DOHH2 (cell line): ENCODE measurements at regions not wholly inside any gene's neighbourhood (a gene's known extent, or its start where the extent isn't known, plus 50 kb on each side); places are given as distances from the start of the nearest gene placed in this dataset.

Experiments
- H3F3A ChIP-seq: fragments of 200-600 bp; sonication (generic), shearing (Covaris generic); 2 replicates; pipeline ENCODE4 v1.6.0; 2016; ENCODE audit warnings: antibody characterized with exemption, mild to moderate bottlenecking; ENCODE audit not compliant: control insufficient read depth, insufficient read depth
- H3K27ac ChIP-seq: fragments of 200-600 bp; sonication (generic); 2 replicates; pipeline ENCODE4 v1.5.1; 2014; ENCODE audit warnings: low read depth, mild to moderate bottlenecking, low read length, moderate library complexity
- H3K27me3 ChIP-seq: fragments of 200-600 bp; sonication (generic); 2 replicates; pipeline ENCODE4 v1.6.1; 2014; ENCODE audit warnings: mild to moderate bottlenecking, low read length, mixed read lengths; ENCODE audit not compliant: control insufficient read depth
- H3K36me3 ChIP-seq: fragments of 200-600 bp; sonication (generic); 2 replicates; pipeline ENCODE4 v1.6.1; 2014; ENCODE audit warnings: mild to moderate bottlenecking, low read length, moderate library complexity, mixed read lengths; ENCODE audit not compliant: control insufficient read depth
- H3K4me1 ChIP-seq: fragments of 200-600 bp; sonication (generic); 2 replicates; pipeline ENCODE4 v1.6.1; 2014; ENCODE audit warnings: mild to moderate bottlenecking, low read length, mixed read lengths; ENCODE audit not compliant: control insufficient read depth
- H3K4me2 ChIP-seq: fragments of 200-600 bp; sonication (generic); 2 replicates; pipeline ENCODE4 v1.6.0; 2014; ENCODE audit warnings: mild to moderate bottlenecking, low read length, moderate library complexity
- H3K4me3 ChIP-seq: fragments of 200-600 bp; sonication (generic); 2 replicates; pipeline ENCODE4 v1.5.1; 2014; ENCODE audit warnings: mild to moderate bottlenecking, low read length, mixed read lengths
- H3K79me2 ChIP-seq: fragments of 200-600 bp; sonication (generic); 2 replicates; pipeline ENCODE4 v1.6.1; 2014; ENCODE audit warnings: mild to moderate bottlenecking, low read length, mixed read lengths; ENCODE audit not compliant: control insufficient read depth
- H3K9me2 ChIP-seq: fragments of 200-600 bp; sonication (generic); replicated peaks from 2 replicates; pipeline ENCODE4 v1.6.1; 2014; ENCODE audit warnings: mild to moderate bottlenecking, low read length, mixed read lengths; ENCODE audit not compliant: control insufficient read depth
- H3K9me3 ChIP-seq: fragments of 200-600 bp; sonication (generic); 2 replicates; pipeline ENCODE4 v1.6.1; 2014; ENCODE audit warnings: antibody characterized with exemption, low read length, mixed read lengths; ENCODE audit not compliant: control insufficient read depth, insufficient read depth
- H4K20me1 ChIP-seq: fragments of 200-600 bp; sonication (generic); 2 replicates; pipeline ENCODE4 v1.6.0; 2014; ENCODE audit warnings: low read depth, mild to moderate bottlenecking, antibody characterized with exemption, low read length, moderate library complexity; ENCODE audit not compliant: control insufficient read depth, insufficient read depth
- EZH2phosphoT487 ChIP-seq: fragments of 200-600 bp; sonication (generic); IDR thresholded peaks from 2 replicates; pipeline ENCODE4 v1.6.1; 2017; ENCODE audit warnings: borderline replicate concordance, mild to moderate bottlenecking, antibody characterized with exemption, low read length, moderate library complexity, mixed read lengths
- TF ChIP-seq, protein P1 (sequence below): fragments of 200-600 bp; sonication (generic); IDR thresholded peaks from one replicate; pipeline ENCODE4 v1.5.1; 2014; ENCODE audit warnings: antibody characterized with exemption, mild to moderate bottlenecking, low read depth, low read length; ENCODE audit not compliant: poor library complexity, severe bottlenecking

DNA sequence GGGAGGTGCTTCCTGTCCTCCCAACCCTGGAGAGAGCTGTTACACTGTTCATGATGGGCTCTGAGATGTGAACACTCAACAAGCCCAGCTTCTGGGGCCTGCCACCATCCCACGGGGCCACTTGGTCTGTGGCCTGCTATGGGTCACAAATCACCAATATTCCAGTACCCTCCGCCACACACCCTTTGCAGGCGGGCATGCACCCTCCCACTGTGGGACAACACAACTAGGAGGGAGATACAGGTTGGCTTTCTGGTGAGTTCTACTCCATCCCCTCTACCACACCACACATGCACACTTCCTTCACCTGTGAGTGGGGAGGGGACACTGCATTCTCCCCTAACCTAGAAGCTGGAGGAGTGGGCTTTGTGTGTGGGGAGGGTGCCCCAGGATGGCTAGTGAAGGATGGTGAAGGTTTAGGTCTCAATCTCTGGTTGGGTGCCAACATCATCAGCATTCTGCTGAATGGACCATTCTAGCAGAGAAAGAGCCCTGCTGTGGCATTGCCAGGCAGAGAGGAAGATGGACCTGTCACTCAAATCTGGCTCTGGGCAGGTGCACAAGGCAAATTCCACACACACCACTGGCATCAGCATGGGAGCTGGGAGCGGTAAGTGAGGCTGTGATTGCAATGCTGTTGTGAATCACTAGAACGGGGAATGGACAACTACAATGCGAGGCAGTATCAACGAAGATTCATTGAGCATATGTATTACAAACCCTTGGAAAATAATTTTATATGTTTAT is 175.1 kb downstream of the THBS2 start:
- Histone ChIP-seq H3K36me3 (no peaks in the 10 kb centered on the region), H3K4me2 (no peak overlapping the region), H3K27ac (no peak overlapping the region), H3K4me3 (no peak overlapping the region), H3F3A (no peaks in the 10 kb centered on the region), H3K9me2 (no peaks in the 10 kb centered on the region), H3K4me1 (no peaks in the 10 kb centered on the region), H3K79me2 (no peaks in the 10 kb centered on the region), H3K27me3 (no peaks in the 10 kb centered on the region), H3K9me3 (no peaks in the 10 kb centered on the region), H4K20me1 (no peaks in the 10 kb centered on the region)
- TF ChIP-seq, protein P1, sequence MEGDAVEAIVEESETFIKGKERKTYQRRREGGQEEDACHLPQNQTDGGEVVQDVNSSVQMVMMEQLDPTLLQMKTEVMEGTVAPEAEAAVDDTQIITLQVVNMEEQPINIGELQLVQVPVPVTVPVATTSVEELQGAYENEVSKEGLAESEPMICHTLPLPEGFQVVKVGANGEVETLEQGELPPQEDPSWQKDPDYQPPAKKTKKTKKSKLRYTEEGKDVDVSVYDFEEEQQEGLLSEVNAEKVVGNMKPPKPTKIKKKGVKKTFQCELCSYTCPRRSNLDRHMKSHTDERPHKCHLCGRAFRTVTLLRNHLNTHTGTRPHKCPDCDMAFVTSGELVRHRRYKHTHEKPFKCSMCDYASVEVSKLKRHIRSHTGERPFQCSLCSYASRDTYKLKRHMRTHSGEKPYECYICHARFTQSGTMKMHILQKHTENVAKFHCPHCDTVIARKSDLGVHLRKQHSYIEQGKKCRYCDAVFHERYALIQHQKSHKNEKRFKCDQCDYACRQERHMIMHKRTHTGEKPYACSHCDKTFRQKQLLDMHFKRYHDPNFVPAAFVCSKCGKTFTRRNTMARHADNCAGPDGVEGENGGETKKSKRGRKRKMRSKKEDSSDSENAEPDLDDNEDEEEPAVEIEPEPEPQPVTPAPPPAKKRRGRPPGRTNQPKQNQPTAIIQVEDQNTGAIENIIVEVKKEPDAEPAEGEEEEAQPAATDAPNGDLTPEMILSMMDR = no peak
- no peak for TF ChIP-seq EZH2phosphoT487

DNA sequence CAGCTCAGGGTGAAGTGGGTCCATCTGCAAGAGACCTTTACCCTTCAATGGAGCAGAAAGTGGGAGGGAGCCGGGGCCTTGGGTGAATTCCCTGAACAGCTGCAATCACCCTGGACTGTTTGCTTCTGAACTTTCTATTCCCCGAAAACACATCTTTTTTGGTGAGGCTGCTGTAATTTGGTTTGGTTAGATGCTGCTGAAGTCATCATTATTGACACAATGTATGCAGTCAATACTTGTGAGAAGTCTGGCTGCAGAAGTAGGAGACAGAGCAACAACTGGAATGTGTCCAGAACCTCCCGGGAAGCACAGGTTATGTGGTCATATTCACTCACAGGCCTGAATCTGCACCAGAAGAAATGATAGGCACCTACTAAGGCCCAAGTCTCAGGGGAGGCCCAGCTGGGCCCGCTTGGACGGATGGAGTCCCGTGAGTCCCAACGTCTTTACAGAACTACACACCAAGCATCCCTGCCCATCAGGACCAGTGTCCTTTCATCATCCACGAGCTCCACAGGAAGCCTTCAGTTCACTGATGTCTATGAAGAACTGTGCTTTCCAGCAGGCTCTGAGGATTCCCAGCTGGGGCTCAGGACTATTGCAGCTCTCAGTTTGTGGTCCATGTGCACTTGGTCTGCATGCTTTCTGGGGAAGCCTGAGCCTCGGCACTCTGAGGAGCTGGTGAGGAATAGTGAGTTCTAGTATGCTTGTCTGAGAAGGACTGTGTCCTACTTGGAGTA is 177.6 kb downstream of the THBS2 start:
- Histone ChIP-seq H3K4me2 (no peak overlapping the region), H4K20me1 (no peaks in the 10 kb centered on the region), H3K27ac (no peak overlapping the region), H3K4me3 (no peak overlapping the region), H3F3A (no peaks in the 10 kb centered on the region), H3K9me3 (no peaks in the 10 kb centered on the region), H3K79me2 (no peaks in the 10 kb centered on the region), H3K4me1 (no peaks in the 10 kb centered on the region), H3K9me2 (no peaks in the 10 kb centered on the region), H3K36me3 (no peaks in the 10 kb centered on the region), H3K27me3 (no peaks in the 10 kb centered on the region)
- TF ChIP-seq, protein P1 = no peak
- TF ChIP-seq EZH2phosphoT487 = no peak

- no peak overlapping the region for H3K27ac ChIP-seq
- no peaks in the 10 kb centered on the region for H3F3A ChIP-seq
These were observed 178.3 kb downstream of the THBS2 start for GRCh38 chr6:169075211-169075914.

More at GRCh38 chr6:169075211-169075914, 178.3 kb downstream of the THBS2 start:
- Histone ChIP-seq H3K4me2 (no peak overlapping the region), H3K36me3 (no peaks in the 10 kb centered on the region), H3K79me2 (no peaks in the 10 kb centered on the region), H3K9me2 (no peaks in the 10 kb centered on the region), H3K4me3 (no peak overlapping the region), H3K9me3 (no peaks in the 10 kb centered on the region), H3K4me1 (no peaks in the 10 kb centered on the region), H3K27me3 (no peaks in the 10 kb centered on the region), H4K20me1 (no peaks in the 10 kb centered on the region)
- TF ChIP-seq, protein P1 = no peak
- TF ChIP-seq EZH2phosphoT487 = no peak
